Panc1 (cell line): ENCODE measurements at regions not wholly inside any gene's neighbourhood (a gene's known extent, or its start where the extent isn't known, plus 50 kb on each side); places are given as distances from the start of the nearest gene placed in this dataset.

ENCODE experiments used
- ATAC-seq: fragments of 200-7000 bp; cut with Tn5 transposase; 2 replicates; pipeline ENCODE4 v1.9.1; 2020; ENCODE audit warnings: mild to moderate bottlenecking, moderate library complexity
- BruUV-seq: library from RNA; stranded (reverse); fragments of 400-500 nt; replicated peaks from 2 replicates; lab custom pipeline; 2021; lab: Mats Ljungman, UMichigan
- CTCF ChIA-PET: fragments of 300-600 bp; sonication (Branson Sonifier 250); formaldehyde crosslinking; loops from one replicate; lab custom pipeline; 2022; ENCODE audit warnings: antibody characterized with exemption; lab: Charles Lee
- POLR2A ChIA-PET: fragments of 300-600 bp; sonication (Branson Sonifier 250); formaldehyde crosslinking; loops from one replicate; lab custom pipeline; 2022; ENCODE audit warnings: antibody characterized with exemption; lab: Charles Lee
- DNase-seq: peaks from one replicate; pipeline ENCODE4 v3.0.0-alpha.2; 2010; ENCODE audit warnings: low read depth, low spot score
- H3K27ac ChIP-seq: 2 replicates; pipeline ENCODE4 v1.5.1; 2011; ENCODE audit warnings: mild to moderate bottlenecking, low read length, inconsistent platforms
- H3K27me3 ChIP-seq: fragments of 200-500 bp; sonication (Bioruptor generic); 2 replicates; pipeline ENCODE4 v1.6.0; 2014; ENCODE audit warnings: low read length, inconsistent platforms; ENCODE audit not compliant: control insufficient read depth, insufficient read depth
- H3K36me3 ChIP-seq: fragments of 200-500 bp; sonication (Bioruptor generic); 2 replicates; pipeline ENCODE4 v1.5.1; 2014; ENCODE audit warnings: inconsistent platforms, mild to moderate bottlenecking, low read length, moderate library complexity; ENCODE audit not compliant: control insufficient read depth, insufficient read depth
- H3K4me1 ChIP-seq: 2 replicates; pipeline ENCODE4 v1.5.1; 2011; ENCODE audit warnings: inconsistent platforms, mild to moderate bottlenecking, low read length, moderate library complexity; ENCODE audit not compliant: control insufficient read depth, insufficient read depth
- H3K4me3 ChIP-seq, 2 experiments: 2 replicates each; pipeline ENCODE4 v1.5.1; 2011 to 2012; ENCODE audit warnings: low read depth in 2 of 2, low read length in 2 of 2, mild to moderate bottlenecking in 2 of 2, inconsistent platforms in 1 of 2, moderate library complexity in 1 of 2
- H3K9me3 ChIP-seq: fragments of 200-500 bp; sonication (Bioruptor generic); 2 replicates; pipeline ENCODE4 v1.5.1; 2014; ENCODE audit warnings: low read depth, mild to moderate bottlenecking, inconsistent platforms, low read length, moderate library complexity; ENCODE audit not compliant: control insufficient read depth, insufficient read depth
- POLR2AphosphoS5 ChIP-seq: IDR thresholded peaks from 2 replicates; pipeline ENCODE4 v1.6.1; 2012; ENCODE audit warnings: mild to moderate bottlenecking, low read depth, low read length, moderate library complexity
- SIN3A ChIP-seq: IDR thresholded peaks from 2 replicates; pipeline ENCODE4 v1.6.1; 2012; ENCODE audit warnings: low read depth, mild to moderate bottlenecking, low read length, moderate library complexity, borderline replicate concordance; ENCODE audit not compliant: insufficient read depth
- TCF7L2 ChIP-seq: IDR thresholded peaks from 2 replicates; pipeline ENCODE4 v1.6.1; 2011; ENCODE audit warnings: mild to moderate bottlenecking, low read depth, low read length, inconsistent platforms
- in situ Hi-C: cut with HindIII; loops from 2 replicates; pipeline ENCODE4 v1.10.0; 2016; ENCODE audit warnings: low sequenced_read_pairs, low pct_unique_long_range_greater_than_20kb
- intact Hi-C: fragments of 100-400 bp; cut with micrococcal nuclease; formaldehyde crosslinking; loops from one replicate; pipeline ENCODE4 v1.10.0; 2022; ENCODE audit not compliant: unreplicated experiment
- TF ChIP-seq, protein P1 (sequence below): fragments of 450-650 bp; IDR thresholded peaks from 2 replicates; pipeline ENCODE4 v1.5.1; 2017; ENCODE audit warnings: mild to moderate bottlenecking
- TF ChIP-seq, protein P2 (sequence below), 2 experiments: IDR thresholded peaks; 2 replicates each; pipeline ENCODE4 v1.6.1; 2011 to 2012; ENCODE audit warnings: low read depth in 2 of 2, control low read depth in 1 of 2, low read length in 1 of 2, mild to moderate bottlenecking in 1 of 2, moderate library complexity in 1 of 2; ENCODE audit not compliant: insufficient read depth in 1 of 2

DNA sequence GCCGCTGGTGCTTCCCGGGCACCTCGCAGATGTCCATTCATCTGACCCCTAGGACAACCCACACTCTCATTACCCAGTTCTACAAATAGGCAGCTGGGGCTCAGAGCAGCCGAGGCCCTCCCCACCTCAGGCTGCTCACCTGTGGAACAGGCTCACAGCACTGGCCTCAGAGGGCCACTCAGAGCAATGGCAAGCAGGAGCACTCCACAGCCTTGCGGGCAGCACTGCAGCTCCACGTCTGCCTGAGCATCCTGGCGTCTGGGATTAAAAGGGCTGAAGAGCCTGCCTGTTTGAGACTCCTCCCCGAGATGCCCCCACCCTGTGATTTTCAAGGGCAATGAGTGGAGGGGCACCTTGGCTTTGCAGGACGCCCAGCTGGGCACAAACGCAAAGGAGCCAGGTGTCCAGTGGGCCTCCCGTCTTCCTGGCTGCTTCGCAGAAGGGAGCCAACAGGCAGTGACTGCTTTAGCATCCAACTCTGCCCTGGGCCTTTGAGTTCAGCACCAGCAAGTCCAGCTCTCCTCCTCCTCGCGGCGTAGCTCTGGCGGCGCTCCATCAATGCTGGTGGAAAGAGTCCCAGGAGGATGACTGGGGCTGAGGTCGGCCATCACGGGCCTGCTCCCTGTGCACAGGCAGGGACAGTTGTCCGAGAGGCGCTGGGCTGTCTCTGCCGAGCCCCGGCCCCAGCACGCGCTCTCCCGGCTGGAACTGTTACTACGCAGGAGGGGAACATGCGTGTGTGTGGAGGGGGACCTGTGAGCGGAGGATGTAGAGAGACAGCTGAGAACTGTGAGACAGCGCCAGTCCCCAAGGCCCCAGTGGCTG, 297.2 kb downstream of the NDUFA10 start:
- H3K4me3 ChIP-seq, result no peak overlapping the region
- no peak for ATAC-seq
- H3K4me1 ChIP-seq, result no peaks in the 10 kb centered on the region
- no peaks in the 10 kb centered on the region for H3K36me3 ChIP-seq
- no peak overlapping the region for H3K27ac ChIP-seq
- intact Hi-C loops, result no loop called here
- in situ Hi-C loops, result no loop called here
- DNase-seq, result no peak
- CTCF ChIA-PET, result no interaction called here
- POLR2A ChIA-PET, result no interaction called here
- TF ChIP-seq TCF7L2 (no peak), POLR2AphosphoS5 (no peak), SIN3A (no peak)
- TF ChIP-seq, protein P1, sequence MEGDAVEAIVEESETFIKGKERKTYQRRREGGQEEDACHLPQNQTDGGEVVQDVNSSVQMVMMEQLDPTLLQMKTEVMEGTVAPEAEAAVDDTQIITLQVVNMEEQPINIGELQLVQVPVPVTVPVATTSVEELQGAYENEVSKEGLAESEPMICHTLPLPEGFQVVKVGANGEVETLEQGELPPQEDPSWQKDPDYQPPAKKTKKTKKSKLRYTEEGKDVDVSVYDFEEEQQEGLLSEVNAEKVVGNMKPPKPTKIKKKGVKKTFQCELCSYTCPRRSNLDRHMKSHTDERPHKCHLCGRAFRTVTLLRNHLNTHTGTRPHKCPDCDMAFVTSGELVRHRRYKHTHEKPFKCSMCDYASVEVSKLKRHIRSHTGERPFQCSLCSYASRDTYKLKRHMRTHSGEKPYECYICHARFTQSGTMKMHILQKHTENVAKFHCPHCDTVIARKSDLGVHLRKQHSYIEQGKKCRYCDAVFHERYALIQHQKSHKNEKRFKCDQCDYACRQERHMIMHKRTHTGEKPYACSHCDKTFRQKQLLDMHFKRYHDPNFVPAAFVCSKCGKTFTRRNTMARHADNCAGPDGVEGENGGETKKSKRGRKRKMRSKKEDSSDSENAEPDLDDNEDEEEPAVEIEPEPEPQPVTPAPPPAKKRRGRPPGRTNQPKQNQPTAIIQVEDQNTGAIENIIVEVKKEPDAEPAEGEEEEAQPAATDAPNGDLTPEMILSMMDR, result no peak
- TF ChIP-seq, protein P2, sequence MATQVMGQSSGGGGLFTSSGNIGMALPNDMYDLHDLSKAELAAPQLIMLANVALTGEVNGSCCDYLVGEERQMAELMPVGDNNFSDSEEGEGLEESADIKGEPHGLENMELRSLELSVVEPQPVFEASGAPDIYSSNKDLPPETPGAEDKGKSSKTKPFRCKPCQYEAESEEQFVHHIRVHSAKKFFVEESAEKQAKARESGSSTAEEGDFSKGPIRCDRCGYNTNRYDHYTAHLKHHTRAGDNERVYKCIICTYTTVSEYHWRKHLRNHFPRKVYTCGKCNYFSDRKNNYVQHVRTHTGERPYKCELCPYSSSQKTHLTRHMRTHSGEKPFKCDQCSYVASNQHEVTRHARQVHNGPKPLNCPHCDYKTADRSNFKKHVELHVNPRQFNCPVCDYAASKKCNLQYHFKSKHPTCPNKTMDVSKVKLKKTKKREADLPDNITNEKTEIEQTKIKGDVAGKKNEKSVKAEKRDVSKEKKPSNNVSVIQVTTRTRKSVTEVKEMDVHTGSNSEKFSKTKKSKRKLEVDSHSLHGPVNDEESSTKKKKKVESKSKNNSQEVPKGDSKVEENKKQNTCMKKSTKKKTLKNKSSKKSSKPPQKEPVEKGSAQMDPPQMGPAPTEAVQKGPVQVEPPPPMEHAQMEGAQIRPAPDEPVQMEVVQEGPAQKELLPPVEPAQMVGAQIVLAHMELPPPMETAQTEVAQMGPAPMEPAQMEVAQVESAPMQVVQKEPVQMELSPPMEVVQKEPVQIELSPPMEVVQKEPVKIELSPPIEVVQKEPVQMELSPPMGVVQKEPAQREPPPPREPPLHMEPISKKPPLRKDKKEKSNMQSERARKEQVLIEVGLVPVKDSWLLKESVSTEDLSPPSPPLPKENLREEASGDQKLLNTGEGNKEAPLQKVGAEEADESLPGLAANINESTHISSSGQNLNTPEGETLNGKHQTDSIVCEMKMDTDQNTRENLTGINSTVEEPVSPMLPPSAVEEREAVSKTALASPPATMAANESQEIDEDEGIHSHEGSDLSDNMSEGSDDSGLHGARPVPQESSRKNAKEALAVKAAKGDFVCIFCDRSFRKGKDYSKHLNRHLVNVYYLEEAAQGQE (IDR thresholded peaks at IDR 0.05; ENCODE audit: insufficient read depth in 1 of 2, low read depth in 2 of 2, low read length in 1 of 2), result no peak
- no peaks in the 10 kb centered on the region for H3K27me3 ChIP-seq
- no peaks in the 10 kb centered on the region for H3K9me3 ChIP-seq
- no TSS peak for BruUV-seq

DNA sequence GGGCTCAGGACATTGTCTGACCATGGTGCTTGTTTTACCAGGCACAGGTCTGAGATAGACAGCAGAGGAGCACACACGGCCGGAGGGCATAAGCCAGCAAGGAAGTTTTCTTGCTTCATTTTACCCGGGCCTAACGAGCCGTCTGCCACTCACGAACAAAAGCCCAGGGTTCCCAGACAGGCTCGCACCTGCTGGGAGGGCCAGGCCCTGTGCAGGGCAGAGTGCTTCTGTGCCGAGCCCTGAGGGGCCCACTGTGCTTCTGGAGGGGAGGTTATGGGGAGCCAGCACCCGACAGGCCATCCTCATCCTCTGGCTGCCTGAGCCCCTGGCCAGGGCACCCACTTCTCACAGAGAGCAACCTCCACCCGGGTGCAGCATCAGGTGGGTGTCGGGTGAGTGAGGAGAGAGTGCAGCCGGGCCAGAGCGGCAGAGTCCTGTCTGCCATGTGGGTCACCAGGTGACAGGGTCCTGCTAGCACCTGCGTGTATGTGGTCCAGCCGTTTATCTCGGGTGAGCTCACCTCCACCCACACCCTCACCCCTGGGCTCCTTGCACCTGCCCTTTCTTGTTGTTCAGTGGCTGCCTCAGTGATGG, 297.9 kb downstream of the NDUFA10 start:
- BruUV-seq, result no TSS peak
- intact Hi-C loops, result no loop called here
- Histone ChIP-seq H3K4me3 (no peak overlapping the region), H3K27me3 (no peaks in the 10 kb centered on the region), H3K36me3 (no peaks in the 10 kb centered on the region), H3K9me3 (no peaks in the 10 kb centered on the region), H3K4me1 (no peaks in the 10 kb centered on the region), H3K27ac (no peak overlapping the region)
- ChIA-PET POLR2A (no interaction called here), CTCF (no interaction called here)
- ATAC-seq (no peak), DNase-seq (no peak)
- in situ Hi-C loops, result no loop called here
- TF ChIP-seq POLR2AphosphoS5 (no peak), TCF7L2 (no peak), SIN3A (no peak)
- TF ChIP-seq, protein P2 (IDR thresholded peaks at IDR 0.05; ENCODE audit: insufficient read depth in 1 of 2, low read depth in 2 of 2, low read length in 1 of 2), result no peak
- TF ChIP-seq, protein P1, result no peak
